DND-41 (cell line): ENCODE measurements at regions not wholly inside any gene's neighbourhood (a gene's known extent, or its start where the extent isn't known, plus 50 kb on each side); places are given as distances from the start of the nearest gene placed in this dataset.

Experiments
- CTCF ChIP-seq: IDR thresholded peaks from 2 replicates; pipeline ENCODE4 v1.5.1; 2012; ENCODE audit warnings: borderline replicate concordance, low read length, moderate library complexity, mild to moderate bottlenecking; ENCODE audit not compliant: poor library complexity, severe bottlenecking; ENCODE audit errors: extremely low read depth
- EZH2 ChIP-seq: IDR thresholded peaks from 3 replicates; pipeline ENCODE4 v1.6.1; 2012; ENCODE audit warnings: borderline replicate concordance, low read depth, mild to moderate bottlenecking, moderate library complexity, low read length, inconsistent platforms; ENCODE audit not compliant: severe bottlenecking

- TF ChIP-seq CTCF (no peak), EZH2 (no peak)
These were observed 65.6 kb upstream of the FICD start for GRCh38 chr12:108449478-108449877.
